ENCODE measurements at regions not wholly inside any gene's neighbourhood (a gene's known extent, or its start where the extent isn't known, plus 50 kb on each side); places are given as distances from the start of the nearest gene placed in this dataset.

DNA sequence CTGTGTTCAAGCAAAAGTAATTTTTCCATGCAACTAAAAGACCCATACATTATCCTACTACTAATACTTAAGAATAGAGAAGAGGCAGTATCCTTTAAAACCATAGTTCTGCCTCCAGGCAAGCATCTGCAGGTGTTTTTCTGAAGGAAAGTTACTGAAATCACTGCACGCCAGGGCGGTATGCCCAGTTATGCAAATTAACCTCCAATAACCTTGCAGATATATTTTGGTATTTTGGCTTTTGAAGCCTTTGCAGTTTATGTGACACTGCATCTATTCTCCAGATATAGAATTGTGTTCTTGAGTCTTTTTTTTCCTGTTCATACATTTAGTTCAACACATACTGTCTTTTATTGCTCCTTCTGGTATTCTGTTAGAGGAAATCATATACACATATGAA lies 346.2 kb upstream of the PDGFD start:
- TF ChIP-seq, protein P1, sequence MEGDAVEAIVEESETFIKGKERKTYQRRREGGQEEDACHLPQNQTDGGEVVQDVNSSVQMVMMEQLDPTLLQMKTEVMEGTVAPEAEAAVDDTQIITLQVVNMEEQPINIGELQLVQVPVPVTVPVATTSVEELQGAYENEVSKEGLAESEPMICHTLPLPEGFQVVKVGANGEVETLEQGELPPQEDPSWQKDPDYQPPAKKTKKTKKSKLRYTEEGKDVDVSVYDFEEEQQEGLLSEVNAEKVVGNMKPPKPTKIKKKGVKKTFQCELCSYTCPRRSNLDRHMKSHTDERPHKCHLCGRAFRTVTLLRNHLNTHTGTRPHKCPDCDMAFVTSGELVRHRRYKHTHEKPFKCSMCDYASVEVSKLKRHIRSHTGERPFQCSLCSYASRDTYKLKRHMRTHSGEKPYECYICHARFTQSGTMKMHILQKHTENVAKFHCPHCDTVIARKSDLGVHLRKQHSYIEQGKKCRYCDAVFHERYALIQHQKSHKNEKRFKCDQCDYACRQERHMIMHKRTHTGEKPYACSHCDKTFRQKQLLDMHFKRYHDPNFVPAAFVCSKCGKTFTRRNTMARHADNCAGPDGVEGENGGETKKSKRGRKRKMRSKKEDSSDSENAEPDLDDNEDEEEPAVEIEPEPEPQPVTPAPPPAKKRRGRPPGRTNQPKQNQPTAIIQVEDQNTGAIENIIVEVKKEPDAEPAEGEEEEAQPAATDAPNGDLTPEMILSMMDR (IDR thresholded peaks at IDR 0.05; ENCODE audit: borderline replicate concordance, insufficient read depth, low read depth, low read length): no peak

DNA sequence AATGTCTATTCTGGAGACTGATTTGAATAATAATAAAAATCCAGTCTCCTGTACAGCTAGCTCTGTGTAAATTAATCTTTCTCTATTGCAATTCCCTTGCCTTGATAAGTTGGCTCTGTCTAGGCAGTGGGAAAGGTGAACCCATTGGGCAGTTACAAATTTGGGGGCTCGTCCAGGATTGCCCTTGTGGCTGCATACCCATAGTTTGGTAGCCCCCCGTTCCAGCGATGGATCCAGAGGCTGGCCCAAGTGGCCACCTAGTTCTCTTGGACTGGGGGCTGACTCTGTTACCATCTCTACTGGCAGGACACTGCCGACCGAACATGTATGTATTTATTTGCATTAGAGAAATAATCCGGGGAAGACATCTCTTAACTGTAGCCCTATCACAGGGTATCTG lies 326.2 kb upstream of the PDGFD start:
- H3K4me3 ChIP-seq (ENCODE audit: low read depth, low read length): no peak overlapping the region
- TF ChIP-seq, protein P1 (IDR thresholded peaks at IDR 0.05; ENCODE audit: borderline replicate concordance, insufficient read depth, low read depth, low read length): no peak

More for the DNA sequence above, 346.2 kb upstream of the PDGFD start:
- H3K4me3 ChIP-seq (ENCODE audit: low read depth, low read length): no peak overlapping the region

- H3K4me3 ChIP-seq (ENCODE audit: low read depth, low read length): no peak overlapping the region
- TF ChIP-seq, protein P1 (IDR thresholded peaks at IDR 0.05; ENCODE audit: borderline replicate concordance, insufficient read depth, low read depth, low read length): no peak
Measured at GRCh38 chr11:104488561-104488960, 324.6 kb upstream of the PDGFD start.

GRCh38 chr11:104487046-104487806 lies 323.3 kb upstream of the PDGFD start:
- no peak overlapping the region for H3K4me3 ChIP-seq (ENCODE audit: low read depth, low read length)
- TF ChIP-seq, protein P1 (IDR thresholded peaks at IDR 0.05; ENCODE audit: borderline replicate concordance, insufficient read depth, low read depth, low read length): no peak

GRCh38 chr11:104484804-104485554 lies 321.0 kb upstream of the PDGFD start:
- TF ChIP-seq, protein P1 (IDR thresholded peaks at IDR 0.05; ENCODE audit: borderline replicate concordance, insufficient read depth, low read depth, low read length): no peak
- H3K4me3 ChIP-seq (ENCODE audit: low read depth, low read length): no peak overlapping the region

- TF ChIP-seq, protein P1 (IDR thresholded peaks at IDR 0.05; ENCODE audit: borderline replicate concordance, insufficient read depth, low read depth, low read length): no peak
- H3K4me3 ChIP-seq (ENCODE audit: low read depth, low read length): no peak overlapping the region
Measured at GRCh38 chr11:104476898-104477297, 313.0 kb upstream of the PDGFD start.

Data from GM12875 (cell line).